ENCODE measurements at regions not wholly inside any gene's neighbourhood (a gene's known extent, or its start where the extent isn't known, plus 50 kb on each side); places are given as distances from the start of the nearest gene placed in this dataset.

- DNase-seq, result no peak
Measured at GRCh38 chr7:93632371-93632770, 57.8 kb upstream of the CALCR start.

GRCh38 chr7:93629291-93629801 lies 54.8 kb upstream of the CALCR start:
- peak; percentile 57 for DNase-seq

GRCh38 chr7:93626869-93627268 lies 52.3 kb upstream of the CALCR start:
- no peak for DNase-seq

Measured in NCI-H2171 treated with DMSO at 0.1 percent for 48 hours (cell line).